Head of caudate nucleus (tissue), 42 donors: ENCODE measurements at regions not wholly inside any gene's neighbourhood (a gene's known extent, or its start where the extent isn't known, plus 50 kb on each side); places are given as distances from the start of the nearest gene placed in this dataset.
"Not testable (repeated sequence)": the region's sequence is repeated elsewhere in the genome, so short reads cannot be mapped to it uniquely, and the experiment has no call there.

Source experiments
- DNase-seq, 42 donors: peaks; one replicate each; pipeline versions ENCODE4 v3.0.0 to v3.0.0-alpha.2; 2020 to 2021; ENCODE audit warnings: mixed read lengths in 7 of 42
- intact Hi-C: fragments of 100-400 bp; cut with DNase I; formaldehyde crosslinking; loops from one replicate; pipeline ENCODE4 v1.15.0; 2022

DNA sequence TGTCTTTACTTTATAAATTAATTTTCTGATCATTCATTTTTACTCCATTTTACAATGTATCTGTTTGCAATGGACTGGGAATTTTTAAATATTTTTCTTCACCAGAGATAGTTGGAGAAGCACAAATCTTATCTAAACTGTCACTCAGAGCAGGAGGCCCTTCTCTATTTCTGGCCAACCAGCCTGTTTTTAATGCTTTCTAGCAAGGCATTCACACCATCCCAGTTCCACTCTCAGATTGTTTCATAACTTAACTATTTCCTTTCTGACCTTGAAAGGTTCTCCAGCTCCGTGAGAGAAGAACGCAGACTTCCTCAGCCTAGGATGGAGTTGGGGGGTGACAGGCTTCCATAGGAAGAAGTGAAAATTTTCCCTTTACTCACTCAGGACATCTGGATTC lies 155.8 kb downstream of the SKIDA1 start:
- DNase-seq, result no peak
- intact Hi-C loops, result no loop called here

DNA sequence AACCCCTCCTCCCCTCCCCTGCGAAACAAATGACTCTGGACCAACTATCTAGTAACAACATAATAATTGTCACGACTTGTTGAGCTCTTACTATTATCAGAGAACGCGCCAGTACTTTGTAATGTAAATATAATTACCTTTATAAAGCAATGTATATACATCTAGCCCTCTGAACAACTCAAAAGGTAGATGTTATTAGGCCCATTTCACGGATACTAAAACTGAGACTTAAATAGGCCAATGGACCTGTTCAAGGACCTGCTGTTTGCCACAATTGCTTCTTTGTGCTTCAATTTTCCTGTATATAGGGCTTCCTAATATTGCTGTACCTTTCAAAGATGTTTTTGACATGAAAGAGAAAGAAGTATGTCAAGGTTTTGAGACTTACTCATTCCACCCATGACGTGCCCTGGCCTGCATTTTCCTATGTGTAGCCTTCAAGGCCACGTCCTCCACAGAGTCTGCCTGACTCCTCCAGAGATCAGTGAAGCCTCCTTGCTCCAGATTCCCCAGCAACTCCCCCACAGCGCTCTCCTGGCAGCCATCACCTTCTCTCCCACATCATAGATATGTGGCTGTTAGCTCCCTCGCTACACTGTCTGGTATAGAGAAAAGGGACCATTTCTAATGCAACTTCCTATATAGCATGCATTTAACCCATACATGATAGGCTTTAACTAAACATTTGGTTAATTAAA lies 156.6 kb downstream of the SKIDA1 start:
- intact Hi-C loops, result no loop called here
- DNase-seq, result peak in 15 of 42 donors; percentile 6 to 62 (median 19)

DNA sequence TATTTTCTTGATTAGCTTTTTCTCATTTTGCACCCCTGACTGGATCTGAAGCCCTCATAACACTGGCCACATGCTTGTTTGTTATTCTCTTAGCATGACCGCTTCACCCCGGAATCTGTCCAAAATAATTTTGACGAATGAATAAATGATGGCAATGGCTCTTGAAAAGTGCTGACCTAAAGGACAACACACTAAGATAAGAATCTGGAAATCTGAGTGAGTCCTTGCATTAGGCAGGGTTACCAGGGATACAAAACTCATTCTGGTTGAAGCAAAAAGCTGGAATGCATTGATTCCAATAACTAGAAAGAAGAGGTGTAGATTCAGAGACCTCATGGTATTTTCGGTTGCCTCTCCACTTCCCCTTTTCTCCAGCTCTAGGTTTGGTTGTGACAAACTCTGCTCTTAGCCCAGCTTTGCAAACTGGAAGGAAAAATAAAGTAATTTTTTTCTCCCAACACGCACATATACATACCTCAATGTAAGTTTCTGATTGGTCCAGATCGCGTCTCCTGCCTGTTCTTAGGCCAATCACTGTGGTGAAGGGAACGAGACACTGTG lies 157.4 kb downstream of the SKIDA1 start:
- intact Hi-C loops, result no loop called here
- DNase-seq, result no peak

DNA sequence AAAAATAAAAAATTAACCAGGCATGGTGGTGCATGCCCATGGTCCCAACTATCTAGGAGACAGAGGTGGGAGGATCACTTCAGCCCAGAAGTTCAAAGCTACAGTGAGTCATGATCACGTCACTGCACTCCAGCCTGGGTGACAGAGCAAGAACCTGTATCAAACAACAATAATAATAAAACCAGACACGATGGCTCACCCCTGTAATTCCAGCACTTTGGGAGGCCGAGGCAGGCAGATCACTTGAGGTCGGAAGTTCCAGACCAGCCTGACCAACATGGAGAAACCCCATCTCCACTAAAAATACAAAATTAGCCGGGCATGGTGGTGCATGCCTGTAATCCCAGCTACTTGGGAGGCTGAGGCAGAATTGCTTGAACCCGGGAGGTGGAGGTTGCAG lies 159.4 kb downstream of the SKIDA1 start:
- DNase-seq, intact Hi-C loops: not testable (repeated sequence)

DNA sequence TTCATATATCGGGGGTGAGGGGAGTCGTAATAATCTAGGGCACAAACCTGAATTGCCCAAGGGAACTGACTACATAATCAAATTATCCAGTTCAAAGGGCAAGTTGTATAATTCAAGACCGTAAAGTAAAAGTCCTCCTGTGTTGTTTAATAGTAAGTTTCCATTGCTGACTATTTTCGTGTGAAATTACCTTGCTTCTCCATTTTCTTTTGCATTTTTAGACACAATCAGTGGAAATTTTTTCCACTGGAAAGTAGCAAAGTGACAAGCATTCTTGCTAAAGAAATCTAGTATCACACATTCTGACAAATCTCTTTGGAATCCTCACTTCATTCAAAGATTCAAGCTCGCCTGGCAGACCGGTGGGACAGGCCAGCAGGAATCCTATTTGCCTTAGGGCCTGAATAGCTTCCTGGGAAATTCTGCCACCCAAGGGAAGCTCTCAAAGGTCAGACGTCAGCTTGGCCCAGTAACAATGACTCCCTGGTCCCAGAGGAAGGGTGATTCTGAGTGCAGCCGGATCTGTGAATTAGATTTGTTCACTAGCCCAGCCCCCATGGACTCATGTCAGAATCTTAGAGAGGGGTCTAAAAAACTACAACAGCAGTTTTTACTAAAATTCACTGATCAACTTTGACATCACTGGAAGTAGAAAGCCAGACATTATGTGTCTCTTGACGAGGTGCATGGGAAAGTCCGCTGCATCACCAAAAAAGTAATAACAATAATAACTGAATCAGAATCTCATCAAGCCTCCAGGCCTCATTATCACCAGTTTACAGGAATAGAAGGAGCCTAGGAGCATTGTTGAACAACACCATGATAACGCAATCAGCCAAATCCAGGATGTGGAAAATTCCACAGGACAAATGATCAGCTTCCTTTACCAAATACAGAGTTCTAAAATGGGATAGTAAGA lies 161.0 kb downstream of the SKIDA1 start:
- DNase-seq, result no peak
- intact Hi-C loops, result no loop called here

DNA sequence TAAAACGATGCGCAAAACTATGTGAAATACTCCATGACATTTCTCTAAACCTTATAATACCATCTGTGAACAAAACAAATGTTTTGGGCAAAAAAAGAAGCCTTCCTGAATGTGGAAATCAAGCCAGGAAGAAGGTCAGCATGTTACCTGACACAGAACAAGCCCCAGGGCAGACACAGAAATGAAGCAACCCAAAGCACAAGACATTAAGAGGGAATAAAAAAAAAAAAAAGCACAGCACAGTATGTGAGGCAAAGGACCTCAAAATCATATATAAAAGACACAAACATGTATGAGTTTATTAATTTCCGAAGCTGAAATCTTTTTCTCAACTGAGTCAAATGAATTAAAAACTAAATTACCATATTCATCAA lies 161.8 kb downstream of the SKIDA1 start:
- intact Hi-C loops, result no loop called here
- DNase-seq, result no peak

DNA sequence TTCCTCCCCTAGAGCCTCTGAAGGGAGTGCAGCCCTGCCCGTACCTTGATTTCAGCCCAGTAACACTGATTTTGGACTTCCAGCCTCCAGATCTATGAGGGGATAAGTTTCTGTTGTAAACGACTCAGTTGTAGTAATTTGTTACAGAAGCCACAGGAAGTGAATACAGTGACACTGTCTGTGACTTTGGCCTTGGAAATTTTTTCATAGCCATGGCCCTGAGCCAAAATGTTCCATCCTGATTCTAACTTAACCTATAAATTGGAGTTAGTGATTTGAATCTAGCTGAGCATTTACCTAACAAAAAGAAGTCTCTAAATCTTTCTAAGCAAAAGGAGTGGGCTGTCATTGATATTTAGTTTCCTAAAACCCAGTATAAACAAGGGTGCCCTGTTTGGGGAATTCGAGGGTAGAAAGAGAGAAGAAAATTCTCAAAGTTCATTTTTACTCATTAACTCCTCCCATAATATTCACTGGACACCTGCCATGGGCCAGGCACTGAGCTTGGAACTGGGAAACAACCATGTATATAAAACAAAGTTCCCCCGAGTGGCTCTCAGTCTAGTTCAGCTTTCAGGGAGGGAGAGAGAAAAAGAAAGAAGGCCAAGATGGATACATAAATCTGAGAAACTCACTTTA lies 162.3 kb downstream of the SKIDA1 start:
- intact Hi-C loops, result no loop called here

DNA sequence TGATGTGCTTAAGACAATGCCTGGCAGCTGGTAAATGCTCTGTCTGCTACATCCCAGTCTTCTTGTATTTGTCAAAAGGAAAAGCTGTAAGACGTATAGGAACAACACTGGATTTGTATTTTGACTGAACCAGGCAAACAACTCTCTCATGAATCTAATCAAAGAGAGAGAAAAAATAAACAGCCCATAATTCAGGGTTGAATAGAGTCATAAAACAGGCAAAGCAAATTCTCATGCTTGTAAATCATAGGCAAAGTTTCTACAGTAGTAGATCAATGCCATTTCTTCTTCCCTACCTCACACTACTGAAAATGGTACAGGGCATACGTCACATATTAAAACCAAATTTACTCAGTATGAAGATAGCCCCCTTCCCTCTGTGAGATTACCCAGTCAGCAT lies 166.3 kb downstream of the SKIDA1 start:
- intact Hi-C loops, result no loop called here
- no peak for DNase-seq

More for the DNA sequence above, 162.3 kb downstream of the SKIDA1 start:
- DNase-seq, result no peak

DNA sequence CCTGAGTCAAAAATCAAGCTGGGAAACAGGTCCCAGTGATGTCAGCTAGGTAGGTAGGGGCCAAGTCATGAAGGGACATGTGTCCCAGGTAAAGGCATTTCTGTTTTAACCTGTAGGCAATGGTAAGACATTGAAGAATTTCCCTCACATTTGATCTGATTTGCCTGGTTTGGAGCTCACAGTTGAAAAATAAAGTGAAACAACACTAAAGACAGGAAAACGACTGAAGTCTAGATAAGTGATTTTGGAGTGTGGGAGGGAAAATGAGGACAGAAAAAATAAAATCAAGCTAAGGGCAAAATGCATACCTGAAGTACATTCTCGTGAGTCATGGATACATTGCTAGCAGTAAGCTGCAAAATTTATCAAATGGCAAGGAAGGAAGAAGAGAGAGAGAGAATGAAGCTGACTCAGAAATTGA lies 169.9 kb downstream of the SKIDA1 start:
- intact Hi-C loops, result no loop called here
- DNase-seq, result no peak

DNA sequence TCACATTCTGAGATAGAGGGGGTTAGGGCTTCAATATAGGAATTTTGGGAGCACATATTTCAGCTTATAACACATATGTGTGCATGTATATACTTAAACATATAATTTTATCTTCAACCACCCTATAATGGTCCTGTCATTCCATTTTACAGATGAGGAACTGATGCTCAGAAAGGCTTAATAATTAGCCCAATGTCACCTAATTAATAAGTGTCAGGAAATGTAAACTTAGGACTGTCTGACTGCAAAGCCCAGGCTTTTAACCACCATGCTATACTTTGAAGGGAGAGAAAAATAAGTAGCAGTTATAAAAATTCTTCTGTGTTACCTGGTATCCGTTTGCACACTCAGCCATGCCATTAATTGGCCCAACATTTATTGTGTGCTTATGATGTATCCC lies 172.6 kb downstream of the SKIDA1 start:
- intact Hi-C loops, result no loop called here
- no peak for DNase-seq

DNA sequence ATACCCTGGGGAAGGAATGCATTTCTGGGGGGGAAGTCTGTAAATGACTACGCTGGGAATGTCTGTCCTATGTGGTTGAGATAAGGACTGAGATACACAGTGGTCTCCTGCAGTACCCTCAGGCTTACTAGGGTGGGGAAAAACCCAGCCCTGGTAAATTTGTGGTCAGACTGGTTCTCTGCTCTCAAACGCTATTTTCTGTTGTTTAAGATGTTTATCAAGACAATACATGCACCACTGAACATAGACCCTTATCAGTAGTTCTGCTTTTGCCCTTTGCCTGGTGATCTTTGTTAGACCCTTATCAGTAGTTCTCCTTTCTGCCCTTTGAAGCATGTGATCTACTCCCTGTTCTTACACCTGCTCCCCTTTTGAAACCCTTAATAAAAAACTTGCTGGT lies 173.9 kb downstream of the SKIDA1 start:
- intact Hi-C loops, result not testable (repeated sequence)

DNA sequence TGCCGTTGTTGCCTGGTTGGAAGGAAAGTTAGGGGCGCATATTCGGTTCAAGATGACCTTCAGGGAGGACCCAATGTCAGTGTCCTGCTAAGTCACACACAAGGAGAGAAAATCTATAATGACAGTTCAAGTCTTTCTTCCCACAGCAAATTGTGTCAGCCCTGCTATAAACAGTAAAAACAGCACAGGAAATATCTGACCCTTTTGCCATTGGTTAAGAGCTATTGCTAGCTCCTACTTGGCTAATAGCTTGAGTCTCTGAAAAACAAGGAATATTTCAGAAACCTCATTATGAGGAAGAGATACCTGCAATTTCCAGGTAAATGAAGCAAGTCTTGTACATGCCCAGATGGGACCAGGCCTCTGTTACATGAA lies 175.6 kb downstream of the SKIDA1 start:
- no peak for DNase-seq
- intact Hi-C loops, result no loop called here

More for the DNA sequence above, 173.9 kb downstream of the SKIDA1 start:
- DNase-seq, result not testable (repeated sequence)

DNA sequence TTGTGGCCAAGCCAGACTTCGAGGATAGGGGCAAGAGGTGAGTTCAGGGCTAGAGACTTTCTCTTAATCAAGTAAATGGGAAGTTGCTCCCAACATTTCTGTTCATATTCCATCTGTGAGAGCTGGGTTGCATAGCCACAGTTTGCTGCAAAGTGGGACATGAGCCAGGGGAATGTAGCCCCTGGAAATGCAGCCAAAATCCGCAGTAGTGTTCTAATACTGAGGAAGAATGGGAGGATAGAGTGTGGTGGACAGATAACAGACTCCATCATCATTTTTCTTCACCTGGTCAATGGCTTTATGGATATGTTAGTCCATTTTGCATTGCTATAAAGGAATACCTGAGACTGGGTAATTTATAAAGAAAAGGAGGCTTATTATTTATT lies 177.7 kb downstream of the SKIDA1 start:
- no peak for DNase-seq

DNA sequence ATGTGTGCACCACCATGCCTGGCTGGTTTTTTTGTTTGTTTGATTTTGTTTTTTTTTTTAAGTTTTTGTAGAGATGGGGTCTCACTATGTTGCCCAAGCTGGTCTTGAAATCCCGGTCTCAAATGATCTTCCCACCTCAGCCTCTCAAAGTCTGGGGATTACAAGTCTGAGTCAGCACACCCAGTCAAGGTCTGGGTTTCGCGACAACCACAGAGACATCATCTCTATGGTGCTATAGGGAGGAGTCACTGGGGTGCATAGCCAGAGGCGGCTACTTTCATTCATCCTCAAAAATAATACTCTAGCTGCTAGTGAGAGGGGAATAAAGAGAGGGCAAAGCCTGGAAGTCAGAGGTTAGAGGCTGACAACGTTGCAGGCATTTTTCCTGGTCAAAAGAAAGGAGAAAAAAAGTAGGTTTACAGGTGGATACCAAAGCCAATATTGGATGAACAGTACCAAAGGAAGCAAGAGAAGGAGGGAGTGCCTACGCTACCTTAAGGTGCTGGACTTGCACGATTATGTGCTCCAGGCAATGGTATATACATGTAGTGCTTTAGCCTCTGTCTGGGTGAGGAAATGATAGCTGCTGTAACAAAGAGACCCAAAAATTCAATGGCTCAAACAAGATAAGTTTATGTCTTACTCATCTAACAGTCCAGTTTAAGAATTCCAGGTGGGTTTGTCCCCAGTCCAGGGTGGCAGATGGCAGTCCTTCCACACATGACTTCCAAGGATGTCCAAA lies 178.3 kb downstream of the SKIDA1 start:
- intact Hi-C loops, result no loop called here
- no peak for DNase-seq

More for the DNA sequence above, 177.7 kb downstream of the SKIDA1 start:
- intact Hi-C loops, result no loop called here

DNA sequence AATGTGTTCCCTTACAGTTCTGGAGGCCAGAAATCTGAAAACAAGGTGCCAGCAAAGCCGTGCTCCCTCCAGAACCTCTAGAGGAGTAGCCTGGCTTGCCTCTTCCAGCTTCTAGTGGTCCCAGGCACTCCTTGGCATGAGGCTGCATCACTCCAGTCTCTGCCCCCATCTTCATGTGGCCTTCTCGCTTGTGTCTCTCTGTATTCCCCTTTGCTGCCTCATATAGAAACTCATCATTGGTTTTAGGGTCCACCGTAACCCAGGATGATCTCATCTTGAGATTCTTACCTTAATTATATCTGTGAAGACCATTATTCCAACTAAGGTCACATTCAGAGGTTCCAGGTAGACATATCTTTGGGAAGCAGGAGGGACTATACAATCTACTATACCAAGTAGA lies 182.4 kb downstream of the SKIDA1 start:
- DNase-seq, result no peak
- intact Hi-C loops, result no loop called here

DNA sequence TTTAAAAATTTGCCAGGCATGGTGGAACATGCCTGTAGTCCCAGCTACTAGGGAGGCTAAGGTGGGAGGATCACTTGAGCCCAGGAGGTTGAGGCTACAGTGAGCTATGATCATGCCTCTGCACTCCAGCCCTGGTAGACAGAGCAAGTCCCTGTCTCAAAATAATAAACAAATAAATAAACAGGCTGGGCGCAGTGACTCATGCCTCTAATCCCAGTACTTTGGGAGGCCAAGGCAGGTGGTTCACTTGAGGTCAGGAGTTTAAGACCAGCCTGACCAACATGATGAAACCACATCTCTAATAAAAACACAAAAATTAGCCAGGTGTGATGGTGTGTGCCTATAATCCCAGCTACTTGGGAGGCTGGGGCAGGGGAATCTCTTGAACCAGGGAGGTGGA lies 183.0 kb downstream of the SKIDA1 start:
- intact Hi-C loops, DNase-seq: not testable (repeated sequence)

DNA sequence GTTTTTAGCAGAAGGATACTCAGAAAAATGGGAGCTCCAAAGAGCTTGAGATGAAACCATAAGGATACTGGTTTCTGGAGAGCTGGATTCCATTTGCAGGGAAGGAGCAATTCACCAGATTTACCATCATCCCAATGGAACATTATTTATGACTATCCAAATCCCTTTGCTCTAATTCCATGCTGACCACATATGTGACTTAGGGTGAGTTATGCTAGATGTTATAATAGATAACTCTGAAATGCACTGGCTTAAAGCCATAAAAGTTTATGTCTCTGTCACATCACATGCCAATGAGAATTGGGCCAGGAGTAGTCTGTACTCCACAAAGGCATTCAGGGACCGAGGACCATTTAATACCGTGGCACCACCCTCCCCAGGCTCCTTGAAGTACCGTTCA lies 185.2 kb downstream of the SKIDA1 start:
- no peak for DNase-seq
- intact Hi-C loops, result no loop called here

DNA sequence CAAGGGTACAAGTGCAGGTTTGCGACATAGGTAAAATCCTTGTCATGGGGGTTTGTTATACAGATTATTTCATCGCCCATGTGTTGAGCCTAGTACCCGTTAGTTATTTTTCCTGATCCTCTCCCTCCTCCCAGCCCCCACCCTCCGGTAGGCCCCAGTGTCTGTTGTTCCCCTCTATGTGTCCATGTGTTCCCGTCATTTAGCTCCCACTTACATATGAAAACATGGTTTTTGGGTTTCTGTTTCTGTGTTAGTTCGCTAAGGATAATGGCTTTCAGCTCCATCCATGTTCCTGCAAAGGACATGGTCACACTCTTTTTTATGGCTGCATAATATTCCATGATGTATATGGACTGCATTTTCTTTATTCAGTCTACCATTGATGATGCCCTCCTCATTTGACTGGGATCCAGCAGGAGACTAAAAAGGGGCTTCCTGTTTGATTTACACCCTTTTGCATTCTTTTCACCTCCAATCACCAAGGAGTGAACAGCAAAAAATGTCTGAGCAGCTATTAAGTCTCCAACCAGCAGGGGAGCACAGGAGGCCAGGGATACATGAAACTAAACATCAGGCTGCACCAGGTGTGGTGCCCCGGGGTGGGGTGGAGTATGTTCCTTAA lies 188.2 kb downstream of the SKIDA1 start:
- intact Hi-C loops, result no loop called here

More for the DNA sequence above, 188.2 kb downstream of the SKIDA1 start:
- no peak for DNase-seq
